C4-2B (cell line): ENCODE measurements at regions not wholly inside any gene's neighbourhood (a gene's known extent, or its start where the extent isn't known, plus 50 kb on each side); places are given as distances from the start of the nearest gene placed in this dataset.

Experiments used
- CTCF ChIP-seq: fragments of 450-650 bp; conservative IDR thresholded peaks from 2 replicates; pipeline ENCODE4 v1.5.1; 2017; ENCODE audit warnings: mild to moderate bottlenecking
- ZFX ChIP-seq: fragments of 450-650 bp; IDR thresholded peaks from 2 replicates; pipeline ENCODE4 v1.6.1; 2017

GRCh38 chr11:29214833-29215232 is 802.0 kb downstream of the KCNA4 start:
- TF ChIP-seq CTCF (no peak), ZFX (no peak)
